ENCODE measurements at regions not wholly inside any gene's neighbourhood (a gene's known extent, or its start where the extent isn't known, plus 50 kb on each side); places are given as distances from the start of the nearest gene placed in this dataset.

DNA sequence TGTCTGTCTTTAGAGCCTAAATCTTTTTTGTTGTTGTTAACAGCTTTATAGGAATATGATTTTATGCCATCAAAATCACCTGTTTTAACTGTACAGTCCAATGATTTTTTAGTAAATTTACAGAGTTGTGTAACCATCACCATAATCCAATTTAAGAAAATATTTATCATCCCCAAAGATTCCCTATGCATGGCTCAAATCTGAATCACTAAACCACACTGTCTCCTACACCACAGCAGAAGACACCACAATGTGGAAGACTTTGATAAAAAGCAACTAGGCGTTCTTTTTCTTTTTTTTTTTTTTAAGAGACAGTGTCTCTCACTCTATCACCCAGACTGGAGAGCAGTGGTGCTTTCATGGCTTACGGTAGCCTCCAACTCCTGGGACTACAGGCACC lies 99.6 kb downstream of the TXNL1 start:
- Mint-ChIP-seq H3K4me1 (peaks cover 0 to 9% of the 10 kb centered on the region in 2 donors), H3K4me3 (no peak overlapping the region), H3K9me3 (no peaks in the 10 kb centered on the region), H3K27ac (no peak overlapping the region), H3K27me3 (ENCODE audit: low read depth in 2 of 2) (peaks cover 0 to 6% of the 10 kb centered on the region in 2 donors), H3K36me3 (no peaks in the 10 kb centered on the region)
- Histone ChIP-seq H3K27ac (ENCODE audit: low read length) (no peak overlapping the region), H3K9me3 (ENCODE audit: control insufficient read depth, insufficient read depth, low read length) (no peaks in the 10 kb centered on the region), H3K4me3 (ENCODE audit: low read length) (no peak overlapping the region), H3K27me3 (ENCODE audit: control insufficient read depth, insufficient read depth, low read length) (no peaks in the 10 kb centered on the region), H3K36me3 (ENCODE audit: control insufficient read depth, insufficient read depth, low read length) (no peaks in the 10 kb centered on the region), H3K4me1 (ENCODE audit: control insufficient read depth, insufficient read depth, low read length) (no peaks in the 10 kb centered on the region)
- no peak for DNase-seq
- TF ChIP-seq, protein P1, sequence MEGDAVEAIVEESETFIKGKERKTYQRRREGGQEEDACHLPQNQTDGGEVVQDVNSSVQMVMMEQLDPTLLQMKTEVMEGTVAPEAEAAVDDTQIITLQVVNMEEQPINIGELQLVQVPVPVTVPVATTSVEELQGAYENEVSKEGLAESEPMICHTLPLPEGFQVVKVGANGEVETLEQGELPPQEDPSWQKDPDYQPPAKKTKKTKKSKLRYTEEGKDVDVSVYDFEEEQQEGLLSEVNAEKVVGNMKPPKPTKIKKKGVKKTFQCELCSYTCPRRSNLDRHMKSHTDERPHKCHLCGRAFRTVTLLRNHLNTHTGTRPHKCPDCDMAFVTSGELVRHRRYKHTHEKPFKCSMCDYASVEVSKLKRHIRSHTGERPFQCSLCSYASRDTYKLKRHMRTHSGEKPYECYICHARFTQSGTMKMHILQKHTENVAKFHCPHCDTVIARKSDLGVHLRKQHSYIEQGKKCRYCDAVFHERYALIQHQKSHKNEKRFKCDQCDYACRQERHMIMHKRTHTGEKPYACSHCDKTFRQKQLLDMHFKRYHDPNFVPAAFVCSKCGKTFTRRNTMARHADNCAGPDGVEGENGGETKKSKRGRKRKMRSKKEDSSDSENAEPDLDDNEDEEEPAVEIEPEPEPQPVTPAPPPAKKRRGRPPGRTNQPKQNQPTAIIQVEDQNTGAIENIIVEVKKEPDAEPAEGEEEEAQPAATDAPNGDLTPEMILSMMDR (IDR thresholded peaks at IDR 0.05), result no peak
- ATAC-seq, result no peak
- WGBS (ENCODE audit: insufficient coverage), result 78% methylated on average over 2 of the region's 2 CpGs
- intact Hi-C loops (cut with micrococcal nuclease), result no loop called here

DNA sequence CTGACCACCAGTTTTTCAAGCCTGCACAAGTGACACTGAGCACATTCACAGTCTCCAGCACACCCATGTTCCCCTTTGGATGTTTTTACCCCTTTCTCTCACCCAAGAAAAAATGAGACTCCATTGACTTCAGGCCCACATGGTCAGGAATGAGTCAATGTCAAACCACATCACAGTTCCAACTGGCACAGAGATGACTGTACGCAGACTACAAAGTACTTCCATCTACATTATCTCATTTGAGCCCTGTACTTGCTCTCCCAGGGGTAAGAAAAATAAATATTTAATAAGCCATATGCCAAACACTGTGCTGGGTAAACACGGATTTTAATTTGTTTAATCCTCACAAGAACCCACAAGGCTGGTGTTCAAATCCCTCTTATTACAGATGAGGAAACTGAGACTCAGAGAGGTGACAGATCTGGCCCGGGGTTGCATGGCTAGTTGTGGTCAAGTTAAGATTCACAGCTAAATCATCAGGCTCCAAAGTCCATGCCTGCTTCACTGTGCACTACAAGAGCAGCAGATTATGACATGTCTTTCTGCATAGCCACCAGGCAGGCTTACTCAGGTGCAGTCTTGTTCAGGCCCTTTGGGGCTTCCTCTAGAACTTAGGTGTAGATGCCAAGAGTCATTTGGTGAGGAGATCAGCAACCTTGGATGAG lies 106.1 kb downstream of the TXNL1 start:
- Mint-ChIP-seq H3K27ac (no peak overlapping the region), H3K9me3 (peaks cover 3 to 4% of the 10 kb centered on the region in 2 donors), H3K36me3 (no peaks in the 10 kb centered on the region), H3K27me3 (ENCODE audit: low read depth in 2 of 2) (peaks cover 0 to 3% of the 10 kb centered on the region in 2 donors), H3K4me3 (no peak overlapping the region), H3K4me1 (no peaks in the 10 kb centered on the region)
- no peak overlapping the region for H3K27ac ChIP-seq (ENCODE audit: low read length)
- ATAC-seq (no peak), DNase-seq (no peak)
- no peak overlapping the region for H3K4me3 ChIP-seq (ENCODE audit: low read length)
- no peaks in the 10 kb centered on the region for H3K9me3 ChIP-seq (ENCODE audit: control insufficient read depth, insufficient read depth, low read length)
- WGBS (ENCODE audit: insufficient coverage), result 58% methylated on average over 3 of the region's 3 CpGs
- intact Hi-C loops (cut with micrococcal nuclease), result no loop called here
- no peaks in the 10 kb centered on the region for H3K27me3 ChIP-seq (ENCODE audit: control insufficient read depth, insufficient read depth, low read length)
- H3K4me1 ChIP-seq (ENCODE audit: control insufficient read depth, insufficient read depth, low read length), result no peaks in the 10 kb centered on the region
- no peaks in the 10 kb centered on the region for H3K36me3 ChIP-seq (ENCODE audit: control insufficient read depth, insufficient read depth, low read length)
- TF ChIP-seq, protein P1 (IDR thresholded peaks at IDR 0.05), result no peak

DNA sequence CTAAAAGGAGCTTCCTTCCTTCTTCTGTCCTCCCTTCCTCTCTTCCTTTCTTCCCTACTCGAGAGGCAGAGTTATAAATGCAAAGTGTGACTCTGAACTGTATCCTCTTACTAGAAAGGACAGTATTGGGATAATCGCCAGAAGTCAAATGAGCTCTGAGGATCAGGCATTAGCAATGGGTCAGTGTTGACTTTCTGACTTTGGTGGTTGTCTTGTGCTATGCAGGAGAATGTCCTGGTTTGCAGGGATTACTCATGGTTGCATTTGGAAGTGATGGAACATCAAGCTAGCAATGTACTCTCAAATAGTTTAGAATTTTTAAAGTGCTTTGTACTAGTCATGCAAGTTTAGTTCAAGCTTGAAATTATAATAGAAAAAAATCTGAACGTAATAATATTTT lies 115.6 kb downstream of the TXNL1 start:
- Mint-ChIP-seq H3K9me3 (peaks cover 0 to 2% of the 10 kb centered on the region in 2 donors), H3K36me3 (no peaks in the 10 kb centered on the region), H3K4me3 (no peak overlapping the region), H3K4me1 (no peaks in the 10 kb centered on the region), H3K27ac (no peak overlapping the region), H3K27me3 (ENCODE audit: low read depth in 2 of 2) (peaks cover 0 to 9% of the 10 kb centered on the region in 2 donors)
- WGBS (ENCODE audit: insufficient coverage), result 76% methylated on average over 3 of the region's 3 CpGs
- Histone ChIP-seq H3K4me1 (ENCODE audit: control insufficient read depth, insufficient read depth, low read length) (no peaks in the 10 kb centered on the region), H3K36me3 (ENCODE audit: control insufficient read depth, insufficient read depth, low read length) (no peaks in the 10 kb centered on the region), H3K4me3 (ENCODE audit: low read length) (no peak overlapping the region), H3K27ac (ENCODE audit: low read length) (no peak overlapping the region), H3K9me3 (ENCODE audit: control insufficient read depth, insufficient read depth, low read length) (no peaks in the 10 kb centered on the region), H3K27me3 (ENCODE audit: control insufficient read depth, insufficient read depth, low read length) (no peaks in the 10 kb centered on the region)
- intact Hi-C loops (cut with micrococcal nuclease), result no loop called here
- DNase-seq, result no peak
- TF ChIP-seq, protein P1 (IDR thresholded peaks at IDR 0.05), result no peak
- ATAC-seq, result no peak

DNA sequence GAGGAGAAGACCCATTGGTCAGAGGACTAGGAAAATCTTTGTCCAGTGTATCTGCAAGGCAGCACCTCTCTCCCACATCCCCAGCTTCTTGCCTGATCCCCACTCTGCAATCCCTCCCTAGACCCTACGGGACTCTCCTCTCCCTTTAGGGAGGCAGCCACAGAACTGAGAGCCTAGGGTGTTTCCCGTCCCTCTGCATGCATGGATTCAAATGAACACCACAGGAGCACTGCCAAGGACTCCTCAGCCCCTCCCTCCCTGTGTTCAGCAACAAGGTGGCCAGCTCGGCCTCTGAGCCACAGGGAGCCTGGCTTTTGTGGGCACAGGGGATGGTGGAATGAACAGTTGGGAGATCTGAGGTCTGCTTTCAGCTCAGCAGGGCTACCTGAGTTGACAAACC lies 117.1 kb downstream of the TXNL1 start:
- no peak overlapping the region for H3K4me3 Mint-ChIP-seq
- H3K9me3 Mint-ChIP-seq, result peaks cover 0 to 2% of the 10 kb centered on the region in 2 donors
- no peak overlapping the region for H3K27ac Mint-ChIP-seq
- Histone ChIP-seq H3K4me3 (ENCODE audit: low read length) (no peak overlapping the region), H3K27me3 (ENCODE audit: control insufficient read depth, insufficient read depth, low read length) (no peaks in the 10 kb centered on the region), H3K36me3 (ENCODE audit: control insufficient read depth, insufficient read depth, low read length) (no peaks in the 10 kb centered on the region), H3K4me1 (ENCODE audit: control insufficient read depth, insufficient read depth, low read length) (no peaks in the 10 kb centered on the region), H3K9me3 (ENCODE audit: control insufficient read depth, insufficient read depth, low read length) (no peaks in the 10 kb centered on the region), H3K27ac (ENCODE audit: low read length) (no peak overlapping the region)
- no peaks in the 10 kb centered on the region for H3K36me3 Mint-ChIP-seq
- no peaks in the 10 kb centered on the region for H3K4me1 Mint-ChIP-seq
- TF ChIP-seq, protein P1 (IDR thresholded peaks at IDR 0.05), result no peak
- intact Hi-C loops (cut with micrococcal nuclease), result no loop called here
- WGBS (ENCODE audit: insufficient coverage), result 86% methylated on average over 2 of the region's 3 CpGs
- DNase-seq (no peak), ATAC-seq (no peak)
- peaks cover 0 to 14% of the 10 kb centered on the region in 2 donors for H3K27me3 Mint-ChIP-seq (ENCODE audit: low read depth in 2 of 2)
